Lower lobe of right lung (tissue), 2 donors: ENCODE measurements at regions not wholly inside any gene's neighbourhood (a gene's known extent, or its start where the extent isn't known, plus 50 kb on each side); places are given as distances from the start of the nearest gene placed in this dataset.

ENCODE experiments used
- ATAC-seq, 2 donors: fragments of 200-7000 bp; cut with Tn5 transposase; one replicate each; pipeline ENCODE4 v1.9.1; 2020 to 2022; ENCODE audit warnings: mild to moderate bottlenecking in 2 of 2, moderate library complexity in 2 of 2
- DNase-seq: peaks from one replicate; pipeline ENCODE4 v3.0.0-alpha.2; 2020
- H3K27ac ChIP-seq: fragments of 200-600 bp; one replicate; pipeline ENCODE4 v1.8.0; 2022
- H3K27me3 ChIP-seq: fragments of 200-600 bp; one replicate; pipeline ENCODE4 v1.8.0; 2022; ENCODE audit warnings: low read depth
- H3K36me3 ChIP-seq: fragments of 200-600 bp; one replicate; pipeline ENCODE4 v1.8.0; 2022; ENCODE audit warnings: mild to moderate bottlenecking
- H3K4me1 ChIP-seq: fragments of 200-600 bp; one replicate; pipeline ENCODE4 v1.8.0; 2022
- H3K4me3 ChIP-seq: fragments of 200-600 bp; one replicate; pipeline ENCODE4 v1.8.0; 2022; ENCODE audit warnings: mild to moderate bottlenecking
- H3K9me3 ChIP-seq: fragments of 200-600 bp; one replicate; pipeline ENCODE4 v1.8.0; 2022
- CTCF ChIP-seq: fragments of 200-600 bp; IDR thresholded peaks from one replicate; pipeline ENCODE4 v1.8.0; 2022; ENCODE audit warnings: antibody characterized with exemption, mild to moderate bottlenecking
- intact Hi-C: fragments of 100-400 bp; cut with DNase I; formaldehyde crosslinking; loops from one replicate; pipeline ENCODE4 v1.11.0; 2022
- donor health status: DM: no; HTN: yes; CAD: no; lungs with severe emphysema.

GRCh38 chr6:165090242-165090641 is 219.2 kb downstream of the C6orf118 start:
- no peak overlapping the region for H3K27ac ChIP-seq
- H3K9me3 ChIP-seq = no peaks in the 10 kb centered on the region
- H3K4me1 ChIP-seq = no peaks in the 10 kb centered on the region
- ATAC-seq = no peak
- intact Hi-C loops = no loop called here
- no peak for TF ChIP-seq CTCF
- no peak for DNase-seq
- H3K4me3 ChIP-seq = no peak overlapping the region
- no peaks in the 10 kb centered on the region for H3K27me3 ChIP-seq
- no peaks in the 10 kb centered on the region for H3K36me3 ChIP-seq

- no peak for DNase-seq
- intact Hi-C loops = no loop called here
- no peaks in the 10 kb centered on the region for H3K4me1 ChIP-seq
- TF ChIP-seq CTCF = no peak
- no peaks in the 10 kb centered on the region for H3K27me3 ChIP-seq
- no peak overlapping the region for H3K27ac ChIP-seq
- no peak for ATAC-seq
- no peaks in the 10 kb centered on the region for H3K9me3 ChIP-seq
- no peaks in the 10 kb centered on the region for H3K36me3 ChIP-seq
- H3K4me3 ChIP-seq = no peak overlapping the region
Measured at GRCh38 chr6:165086814-165087213, 222.6 kb downstream of the C6orf118 start.

GRCh38 chr6:165082636-165083035 is 226.8 kb downstream of the C6orf118 start:
- H3K36me3 ChIP-seq = no peaks in the 10 kb centered on the region
- intact Hi-C loops = no loop called here
- no peaks in the 10 kb centered on the region for H3K27me3 ChIP-seq
- no peak overlapping the region for H3K27ac ChIP-seq
- ATAC-seq (no peak), DNase-seq (no peak)
- TF ChIP-seq CTCF = no peak
- H3K9me3 ChIP-seq = no peaks in the 10 kb centered on the region
- H3K4me1 ChIP-seq = no peaks in the 10 kb centered on the region
- H3K4me3 ChIP-seq = no peak overlapping the region

- TF ChIP-seq CTCF = no peak
- H3K4me3 ChIP-seq = no peak overlapping the region
- no peaks in the 10 kb centered on the region for H3K36me3 ChIP-seq
- intact Hi-C loops = no loop called here
- no peaks in the 10 kb centered on the region for H3K9me3 ChIP-seq
- no peak overlapping the region for H3K27ac ChIP-seq
- no peaks in the 10 kb centered on the region for H3K27me3 ChIP-seq
- H3K4me1 ChIP-seq = no peaks in the 10 kb centered on the region
- no peak for ATAC-seq
- DNase-seq = no peak
Measured at GRCh38 chr6:165081944-165082532, 227.4 kb downstream of the C6orf118 start.

- intact Hi-C loops = no loop called here
- H3K36me3 ChIP-seq = no peaks in the 10 kb centered on the region
- H3K27me3 ChIP-seq = no peaks in the 10 kb centered on the region
- no peaks in the 10 kb centered on the region for H3K4me1 ChIP-seq
- DNase-seq (no peak), ATAC-seq (no peak)
- no peak for TF ChIP-seq CTCF
- H3K27ac ChIP-seq = no peak overlapping the region
- no peak overlapping the region for H3K4me3 ChIP-seq
- no peaks in the 10 kb centered on the region for H3K9me3 ChIP-seq
Measured at GRCh38 chr6:165077876-165078275, 231.5 kb downstream of the C6orf118 start.

GRCh38 chr6:165071906-165072305 is 237.5 kb downstream of the C6orf118 start:
- no peak for TF ChIP-seq CTCF
- Histone ChIP-seq H3K36me3 (no peaks in the 10 kb centered on the region), H3K4me1 (no peaks in the 10 kb centered on the region), H3K27ac (no peak overlapping the region), H3K9me3 (no peaks in the 10 kb centered on the region), H3K4me3 (no peak overlapping the region), H3K27me3 (no peaks in the 10 kb centered on the region)
- ATAC-seq = no peak
- DNase-seq = no peak
- intact Hi-C loops = no loop called here
